HFFc6 (cell line): ENCODE measurements at regions not wholly inside any gene's neighbourhood (a gene's known extent, or its start where the extent isn't known, plus 50 kb on each side); places are given as distances from the start of the nearest gene placed in this dataset.

Experiments
- DNase-seq: peaks from one replicate; pipeline ENCODE4 v3.0.0-alpha.2; 2018
- H3K27ac Mint-ChIP-seq: 2 replicates; pipeline ENCODE4 v1.8.0; 2020; ENCODE audit warnings: mild to moderate bottlenecking, mixed read lengths
- H3K27me3 Mint-ChIP-seq: 2 replicates; pipeline ENCODE4 v1.8.0; 2021; ENCODE audit warnings: mild to moderate bottlenecking, moderate library complexity, mixed read lengths; ENCODE audit not compliant: insufficient read depth
- H3K36me3 Mint-ChIP-seq: 2 replicates; pipeline ENCODE4 v1.8.0; 2021; ENCODE audit warnings: low read depth, mixed read lengths
- H3K4me1 Mint-ChIP-seq: 2 replicates; pipeline ENCODE4 v1.8.0; 2020; ENCODE audit warnings: low read depth, mixed read lengths
- H3K4me3 Mint-ChIP-seq: 2 replicates; pipeline ENCODE4 v1.8.0; 2020; ENCODE audit warnings: mild to moderate bottlenecking, moderate library complexity, mixed read lengths
- H3K9me3 Mint-ChIP-seq: 2 replicates; pipeline ENCODE4 v1.8.0; 2020; ENCODE audit warnings: mild to moderate bottlenecking, mixed read lengths
- TF ChIP-seq, protein P1 (sequence below): fragments of 200-600 bp; sonication (generic); IDR thresholded peaks from 2 replicates; pipeline ENCODE4 v1.5.0; 2021; ENCODE audit warnings: antibody characterized with exemption, mild to moderate bottlenecking

DNA sequence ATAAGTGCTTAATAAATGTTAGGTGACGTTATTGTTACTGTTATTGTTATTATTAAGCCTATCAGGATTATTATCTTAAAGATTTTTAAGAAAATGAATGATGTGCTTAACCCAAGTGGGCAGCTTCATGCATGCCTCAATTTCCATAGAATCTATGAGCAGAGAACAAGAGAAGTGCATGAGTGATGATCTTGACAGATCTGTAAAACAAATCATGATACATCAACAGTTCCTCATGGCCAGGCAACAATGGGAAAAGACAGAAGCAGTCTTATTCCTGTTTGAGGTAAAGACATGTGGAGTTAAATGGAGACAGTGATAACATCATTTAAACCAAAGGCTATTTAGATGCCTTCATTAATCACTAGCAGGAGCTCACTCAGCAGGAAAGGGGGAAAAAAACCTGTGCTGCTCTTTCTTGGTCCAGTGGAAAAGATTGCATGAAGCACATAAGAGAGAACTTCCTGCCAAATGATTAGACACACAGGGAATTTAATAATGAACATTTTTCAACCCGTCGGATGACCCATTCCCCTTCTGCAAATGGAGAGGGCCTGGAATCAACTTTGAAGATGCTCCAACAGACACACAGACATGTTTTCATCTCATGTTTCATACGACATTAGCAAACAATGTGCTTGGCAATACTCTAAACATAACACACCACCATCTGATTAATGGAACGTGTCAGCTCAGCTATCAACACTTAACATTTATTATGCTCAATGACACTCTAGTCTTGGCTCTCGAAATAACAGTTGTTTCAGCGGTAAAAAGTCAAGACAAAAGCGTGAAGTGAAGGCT, 212.2 kb upstream of the LRRN1 start:
- TF ChIP-seq, protein P1, sequence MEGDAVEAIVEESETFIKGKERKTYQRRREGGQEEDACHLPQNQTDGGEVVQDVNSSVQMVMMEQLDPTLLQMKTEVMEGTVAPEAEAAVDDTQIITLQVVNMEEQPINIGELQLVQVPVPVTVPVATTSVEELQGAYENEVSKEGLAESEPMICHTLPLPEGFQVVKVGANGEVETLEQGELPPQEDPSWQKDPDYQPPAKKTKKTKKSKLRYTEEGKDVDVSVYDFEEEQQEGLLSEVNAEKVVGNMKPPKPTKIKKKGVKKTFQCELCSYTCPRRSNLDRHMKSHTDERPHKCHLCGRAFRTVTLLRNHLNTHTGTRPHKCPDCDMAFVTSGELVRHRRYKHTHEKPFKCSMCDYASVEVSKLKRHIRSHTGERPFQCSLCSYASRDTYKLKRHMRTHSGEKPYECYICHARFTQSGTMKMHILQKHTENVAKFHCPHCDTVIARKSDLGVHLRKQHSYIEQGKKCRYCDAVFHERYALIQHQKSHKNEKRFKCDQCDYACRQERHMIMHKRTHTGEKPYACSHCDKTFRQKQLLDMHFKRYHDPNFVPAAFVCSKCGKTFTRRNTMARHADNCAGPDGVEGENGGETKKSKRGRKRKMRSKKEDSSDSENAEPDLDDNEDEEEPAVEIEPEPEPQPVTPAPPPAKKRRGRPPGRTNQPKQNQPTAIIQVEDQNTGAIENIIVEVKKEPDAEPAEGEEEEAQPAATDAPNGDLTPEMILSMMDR = no peak

DNA sequence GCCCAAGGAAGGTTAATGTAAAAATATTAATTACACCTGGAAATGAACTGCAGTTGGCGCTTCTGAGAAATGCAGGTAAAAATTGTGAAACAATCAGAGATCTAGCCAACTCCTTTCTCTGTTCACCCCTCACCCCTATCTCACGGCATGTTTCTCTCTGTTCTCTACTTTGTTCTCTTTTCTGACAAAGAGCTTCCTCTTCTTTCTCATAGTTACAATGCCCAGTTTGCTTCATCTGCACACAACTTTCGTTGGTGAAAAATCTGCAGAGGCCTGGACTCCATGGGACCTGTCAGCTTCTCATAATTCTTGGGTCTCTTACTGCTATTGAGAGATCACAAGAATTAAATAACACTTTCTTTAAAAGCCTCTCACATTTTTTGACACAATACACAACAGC, 212.9 kb upstream of the LRRN1 start:
- Mint-ChIP-seq H3K27ac (no peak overlapping the region), H3K36me3 (no peaks in the 10 kb centered on the region)

More for the DNA sequence above, 212.2 kb upstream of the LRRN1 start:
- Mint-ChIP-seq H3K36me3 (no peaks in the 10 kb centered on the region), H3K27me3 (no peaks in the 10 kb centered on the region), H3K4me1 (no peaks in the 10 kb centered on the region), H3K4me3 (no peak overlapping the region), H3K27ac (no peak overlapping the region), H3K9me3 (peaks cover 48% of the 10 kb centered on the region)
- DNase-seq = no peak

DNA sequence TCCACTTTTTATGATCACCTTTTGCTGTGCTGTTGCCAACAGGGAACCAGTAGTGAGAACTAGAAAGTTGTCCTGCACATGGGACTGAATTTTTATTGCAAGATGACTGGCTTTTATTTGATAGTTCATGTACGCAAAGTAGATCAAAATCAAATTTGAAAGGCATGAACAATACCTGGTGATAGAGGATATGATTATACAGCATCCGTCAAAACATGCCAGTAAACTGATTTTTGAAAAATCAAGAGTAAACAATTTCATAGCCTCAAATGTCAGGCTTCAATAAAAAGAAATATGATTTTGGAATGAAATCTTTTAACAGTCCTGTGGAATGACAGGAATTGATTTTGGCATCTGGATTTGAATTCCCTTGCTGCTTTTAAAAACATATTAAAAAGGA, 219.6 kb upstream of the LRRN1 start:
- H3K27ac Mint-ChIP-seq = no peak overlapping the region
- H3K9me3 Mint-ChIP-seq = peaks cover 41% of the 10 kb centered on the region
- H3K4me1 Mint-ChIP-seq = no peaks in the 10 kb centered on the region
- no peak for DNase-seq
- H3K4me3 Mint-ChIP-seq = no peak overlapping the region
- H3K36me3 Mint-ChIP-seq = 0 out of 2 replicates have a peak, but pooled peaks cover 4% of the 10 kb centered on the region
- no peaks in the 10 kb centered on the region; the same call in 1 of the 2 replicates for H3K27me3 Mint-ChIP-seq
- TF ChIP-seq, protein P1 = no peak

More for the DNA sequence above, 212.9 kb upstream of the LRRN1 start:
- no peaks in the 10 kb centered on the region for H3K27me3 Mint-ChIP-seq
- DNase-seq = no peak
- peaks cover 47% of the 10 kb centered on the region for H3K9me3 Mint-ChIP-seq
- H3K4me3 Mint-ChIP-seq = no peak overlapping the region
- TF ChIP-seq, protein P1 = no peak
- no peaks in the 10 kb centered on the region for H3K4me1 Mint-ChIP-seq

DNA sequence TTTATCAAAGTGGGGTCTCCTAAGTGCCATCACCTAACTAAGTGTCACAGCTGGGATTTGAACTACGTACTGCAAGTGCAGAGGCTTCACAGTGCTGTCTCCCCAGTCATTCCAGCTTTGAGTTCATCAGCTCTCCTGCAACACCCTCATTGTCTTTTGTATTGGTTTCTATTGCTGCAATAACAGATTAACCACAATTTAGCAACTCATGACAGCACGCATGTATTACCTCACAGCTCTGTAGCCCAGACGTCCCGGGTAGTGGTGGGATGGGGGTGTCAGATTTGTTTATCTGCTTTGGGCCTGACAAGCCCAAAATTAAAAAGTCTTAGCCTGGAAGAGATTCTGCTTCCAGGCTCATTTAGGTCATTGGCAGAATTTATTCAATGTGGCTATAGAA, 220.5 kb upstream of the LRRN1 start:
- Mint-ChIP-seq H3K36me3 (0 out of 2 replicates have a peak, but pooled peaks cover 4% of the 10 kb centered on the region), H3K4me1 (no peaks in the 10 kb centered on the region), H3K9me3 (peaks cover 41% of the 10 kb centered on the region), H3K27ac (no peak overlapping the region), H3K4me3 (no peak overlapping the region), H3K27me3 (no peaks in the 10 kb centered on the region; the same call in 1 of the 2 replicates)
- TF ChIP-seq, protein P1 = no peak
- DNase-seq = no peak

DNA sequence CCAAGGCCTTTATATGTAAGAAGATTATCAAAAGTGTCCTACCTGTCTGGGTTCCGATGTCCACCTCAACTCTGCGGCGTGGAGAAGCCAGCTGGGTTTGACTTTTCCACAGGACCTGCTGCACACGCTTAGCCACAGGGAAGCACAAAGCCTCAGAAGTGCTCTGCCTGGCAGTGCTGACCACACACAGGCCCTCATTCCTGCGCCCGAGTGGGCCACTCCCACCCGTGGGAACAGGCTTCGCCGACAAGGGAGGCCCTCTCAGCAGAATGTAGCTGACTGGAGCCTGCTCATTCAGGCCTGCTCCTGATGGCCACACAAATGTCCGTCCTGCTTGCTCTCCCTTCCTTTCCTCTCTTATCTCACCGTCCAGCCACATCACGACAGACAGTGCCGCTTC, 221.4 kb upstream of the LRRN1 start:
- no peak for DNase-seq
- Mint-ChIP-seq H3K9me3 (peaks cover 41% of the 10 kb centered on the region), H3K36me3 (0 out of 2 replicates have a peak, but pooled peaks cover 4% of the 10 kb centered on the region), H3K27me3 (no peaks in the 10 kb centered on the region; the same call in 1 of the 2 replicates), H3K27ac (no peak overlapping the region), H3K4me3 (no peak overlapping the region), H3K4me1 (no peaks in the 10 kb centered on the region)
- TF ChIP-seq, protein P1 = no peak
